ENCODE measurements at regions not wholly inside any gene's neighbourhood (a gene's known extent, or its start where the extent isn't known, plus 50 kb on each side); places are given as distances from the start of the nearest gene placed in this dataset.

DNA sequence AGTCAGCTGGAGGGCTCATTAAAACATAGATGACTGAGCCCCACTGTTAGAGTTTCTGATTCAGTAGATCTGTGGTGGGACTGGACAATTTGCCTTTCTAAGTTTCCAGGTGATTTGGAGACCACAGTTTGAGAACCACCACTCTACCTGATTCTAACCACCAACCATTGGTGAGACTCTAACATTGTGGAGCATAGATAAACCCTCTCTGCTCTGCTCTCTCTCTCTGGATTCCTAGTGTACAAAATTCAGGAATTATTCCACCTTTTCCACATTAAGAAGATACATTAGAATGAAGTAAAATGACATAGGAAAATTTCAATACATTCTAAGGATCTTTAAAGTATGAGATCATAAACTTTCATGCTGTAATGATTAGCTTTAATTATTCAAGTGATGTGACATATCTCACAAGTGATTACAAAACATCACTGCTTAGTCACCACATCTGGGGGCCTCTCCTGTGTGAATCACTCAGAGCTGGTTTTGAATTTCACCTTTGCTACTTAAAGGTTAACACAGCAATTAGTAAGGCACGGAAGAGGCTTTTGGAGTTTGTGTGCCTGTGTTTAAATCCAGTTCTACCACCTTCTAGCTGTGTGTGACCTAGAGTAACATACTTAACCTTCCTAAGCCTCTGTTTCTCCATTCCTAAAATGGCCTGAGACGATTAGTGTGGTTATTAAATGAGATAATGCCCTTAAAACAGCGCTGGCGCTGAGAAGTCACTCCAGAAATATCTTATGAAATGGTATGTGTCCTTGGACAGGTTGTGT lies 78.5 kb upstream of the NBEA start:
- TF ChIP-seq EZH2 (IDR thresholded peaks at IDR 0.05; ENCODE audit: borderline replicate concordance, low read depth, low read length, severe bottlenecking) = no peak
- TF ChIP-seq, protein P1, sequence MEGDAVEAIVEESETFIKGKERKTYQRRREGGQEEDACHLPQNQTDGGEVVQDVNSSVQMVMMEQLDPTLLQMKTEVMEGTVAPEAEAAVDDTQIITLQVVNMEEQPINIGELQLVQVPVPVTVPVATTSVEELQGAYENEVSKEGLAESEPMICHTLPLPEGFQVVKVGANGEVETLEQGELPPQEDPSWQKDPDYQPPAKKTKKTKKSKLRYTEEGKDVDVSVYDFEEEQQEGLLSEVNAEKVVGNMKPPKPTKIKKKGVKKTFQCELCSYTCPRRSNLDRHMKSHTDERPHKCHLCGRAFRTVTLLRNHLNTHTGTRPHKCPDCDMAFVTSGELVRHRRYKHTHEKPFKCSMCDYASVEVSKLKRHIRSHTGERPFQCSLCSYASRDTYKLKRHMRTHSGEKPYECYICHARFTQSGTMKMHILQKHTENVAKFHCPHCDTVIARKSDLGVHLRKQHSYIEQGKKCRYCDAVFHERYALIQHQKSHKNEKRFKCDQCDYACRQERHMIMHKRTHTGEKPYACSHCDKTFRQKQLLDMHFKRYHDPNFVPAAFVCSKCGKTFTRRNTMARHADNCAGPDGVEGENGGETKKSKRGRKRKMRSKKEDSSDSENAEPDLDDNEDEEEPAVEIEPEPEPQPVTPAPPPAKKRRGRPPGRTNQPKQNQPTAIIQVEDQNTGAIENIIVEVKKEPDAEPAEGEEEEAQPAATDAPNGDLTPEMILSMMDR (IDR thresholded peaks at IDR 0.05; ENCODE audit: extremely low read depth in 1 of 2, insufficient read depth in 1 of 2, low read depth in 1 of 2, low read length in 2 of 2) = no peak
- TF ChIP-seq, protein P2, sequence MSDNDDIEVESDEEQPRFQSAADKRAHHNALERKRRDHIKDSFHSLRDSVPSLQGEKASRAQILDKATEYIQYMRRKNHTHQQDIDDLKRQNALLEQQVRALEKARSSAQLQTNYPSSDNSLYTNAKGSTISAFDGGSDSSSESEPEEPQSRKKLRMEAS (IDR thresholded peaks at IDR 0.05; ENCODE audit: insufficient read depth, insufficient read length) = no peak
- no peak for TF ChIP-seq POLR2A (IDR thresholded peaks at IDR 0.05; ENCODE audit: low read depth, low read length)
- no peak for TF ChIP-seq JUN (IDR thresholded peaks at IDR 0.05; ENCODE audit: borderline replicate concordance, insufficient read depth, insufficient read length, low read depth)
